Smooth muscle cell (in vitro differentiated cells): ENCODE measurements at regions not wholly inside any gene's neighbourhood (a gene's known extent, or its start where the extent isn't known, plus 50 kb on each side); places are given as distances from the start of the nearest gene placed in this dataset.

Source experiments
- DNase-seq: peaks from one replicate; lab custom pipeline; 2025; ENCODE audit not compliant: unreplicated experiment; lab: John Stamatoyannopoulos, UW
- H2AFZ ChIP-seq: fragments of 200-600 bp; sonication (generic); 2 replicates; pipeline ENCODE4 v1.6.0; 2016; ENCODE audit warnings: antibody characterized with exemption, low read depth, mild to moderate bottlenecking
- H3F3A ChIP-seq: fragments of 200-600 bp; sonication (generic); 2 replicates; pipeline ENCODE4 v1.6.0; 2017; ENCODE audit warnings: antibody characterized with exemption, low read depth
- H3K27ac ChIP-seq: fragments of 200-600 bp; sonication (generic); 2 replicates; pipeline ENCODE4 v1.5.1; 2016; ENCODE audit warnings: low read depth, mild to moderate bottlenecking
- H3K27me3 ChIP-seq: fragments of 200-600 bp; sonication (generic); 2 replicates; pipeline ENCODE4 v1.6.1; 2016; ENCODE audit warnings: low read depth, mild to moderate bottlenecking
- H3K36me3 ChIP-seq: fragments of 200-600 bp; sonication (generic); 2 replicates; pipeline ENCODE4 v1.5.1; 2016; ENCODE audit warnings: low read depth
- H3K4me1 ChIP-seq: fragments of 200-600 bp; sonication (generic); 2 replicates; pipeline ENCODE4 v1.5.1; 2016; ENCODE audit warnings: low read depth
- H3K4me2 ChIP-seq: fragments of 200-600 bp; sonication (generic); 2 replicates; pipeline ENCODE4 v1.6.0; 2016; ENCODE audit warnings: mild to moderate bottlenecking
- H3K4me3 ChIP-seq: fragments of 200-600 bp; sonication (generic); 2 replicates; pipeline ENCODE4 v1.5.1; 2016; ENCODE audit warnings: mild to moderate bottlenecking
- H3K79me2 ChIP-seq: fragments of 200-600 bp; sonication (generic); 2 replicates; pipeline ENCODE4 v1.6.0; 2016; ENCODE audit warnings: low read depth, mild to moderate bottlenecking
- H3K9ac ChIP-seq: fragments of 200-600 bp; sonication (generic); 2 replicates; pipeline ENCODE4 v1.6.0; 2016; ENCODE audit warnings: low read depth
- H3K9me3 ChIP-seq: fragments of 200-600 bp; sonication (generic); replicated peaks from 2 replicates; pipeline ENCODE4 v1.5.1; 2016; ENCODE audit warnings: low read depth
- H4K20me1 ChIP-seq: fragments of 200-600 bp; sonication (generic); 2 replicates; pipeline ENCODE4 v1.6.0; 2016; ENCODE audit warnings: low read depth
- CTCF ChIP-seq: fragments of 200-600 bp; sonication (generic); IDR thresholded peaks from 2 replicates; pipeline ENCODE4 v1.5.1; 2017; ENCODE audit warnings: borderline replicate concordance, mild to moderate bottlenecking, antibody characterized with exemption; ENCODE audit not compliant: insufficient read depth, poor library complexity, severe bottlenecking
- WGBS: methylation state at CpG from one replicate; pipeline ENCODE4 v1.1.7; 2016; ENCODE audit warnings: low lambda C conversion rate; 5-methylcytosine and 5-hydroxymethylcytosine counted together

DNA sequence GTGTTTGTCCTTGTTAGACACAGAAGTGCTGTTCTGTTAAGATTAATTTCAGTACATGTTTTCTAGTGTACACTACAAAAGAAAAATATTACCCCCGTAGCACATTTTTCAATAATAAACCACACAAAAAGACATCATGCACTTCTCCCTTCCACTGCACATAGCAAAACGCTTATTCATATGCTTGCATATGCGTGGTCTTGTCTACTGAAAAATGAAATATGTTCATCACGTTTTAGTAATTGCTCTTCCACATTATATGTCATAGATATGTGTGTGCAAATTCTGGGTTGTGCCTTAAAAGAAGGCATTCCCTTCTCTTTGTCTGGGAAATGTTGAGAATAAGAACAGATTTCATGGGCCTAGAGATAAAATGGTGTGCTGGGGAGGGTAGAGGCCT is 353.9 kb downstream of the NSUN3 start:
- Histone ChIP-seq H3K36me3 (no peaks in the 10 kb centered on the region), H3K4me2 (no peak overlapping the region), H3K4me3 (no peak overlapping the region), H3K9ac (no peak overlapping the region), H3K27ac (no peak overlapping the region), H2AFZ (no peak overlapping the region), H3F3A (no peaks in the 10 kb centered on the region), H3K9me3 (no peaks in the 10 kb centered on the region), H4K20me1 (no peaks in the 10 kb centered on the region), H3K27me3 (no peaks in the 10 kb centered on the region), H3K79me2 (no peaks in the 10 kb centered on the region), H3K4me1 (peaks cover 3% of the 10 kb centered on the region)
- DNase-seq = no peak
- 84% methylated on average over 4 of the region's 4 CpGs for WGBS
- no peak for TF ChIP-seq CTCF

DNA sequence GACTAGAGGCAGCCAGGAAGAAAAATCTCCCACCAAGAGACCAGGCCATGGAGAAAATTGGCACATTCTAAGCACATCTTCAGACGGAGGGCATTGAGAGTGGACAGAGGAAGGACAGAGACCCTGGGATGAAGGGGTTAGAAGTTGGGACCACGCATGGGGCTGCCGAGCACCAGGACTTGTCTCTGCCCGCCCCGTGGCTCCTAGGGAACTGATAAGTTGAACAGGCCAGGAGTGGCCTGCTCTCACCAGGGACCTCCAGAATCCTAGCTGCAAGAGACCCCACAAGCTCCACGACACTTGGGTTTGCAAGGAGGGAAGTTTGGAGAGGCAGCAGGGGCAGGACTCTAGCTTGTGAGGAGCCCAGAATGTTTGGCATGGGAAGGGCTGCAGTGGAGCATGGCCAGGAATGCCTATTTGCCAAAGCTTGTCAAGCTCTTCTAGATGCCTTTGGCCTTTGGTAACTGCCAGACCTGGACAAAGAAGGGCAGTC is 355.1 kb downstream of the NSUN3 start:
- DNase-seq = no peak
- H3K27me3 ChIP-seq = no peaks in the 10 kb centered on the region
- H3K4me3 ChIP-seq = no peak overlapping the region
- H3K36me3 ChIP-seq = no peaks in the 10 kb centered on the region
- H3K4me2 ChIP-seq = no peak overlapping the region
- H3K9me3 ChIP-seq = no peaks in the 10 kb centered on the region
- H3K79me2 ChIP-seq = no peaks in the 10 kb centered on the region
- peaks cover 3% of the 10 kb centered on the region for H3K4me1 ChIP-seq
- H4K20me1 ChIP-seq = no peaks in the 10 kb centered on the region
- 97% methylated on average over 6 of the region's 6 CpGs for WGBS
- H3K27ac ChIP-seq = no peak overlapping the region
- H2AFZ ChIP-seq = no peak overlapping the region
- TF ChIP-seq CTCF = no peak
- no peaks in the 10 kb centered on the region for H3F3A ChIP-seq
- no peak overlapping the region for H3K9ac ChIP-seq

GRCh38 chr3:94420931-94421330 is 358.1 kb downstream of the NSUN3 start:
- H3K9me3 ChIP-seq = no peaks in the 10 kb centered on the region
- no peak overlapping the region for H3K9ac ChIP-seq
- no peaks in the 10 kb centered on the region for H3F3A ChIP-seq
- DNase-seq = no peak
- H2AFZ ChIP-seq = no peak overlapping the region
- no peak overlapping the region for H3K27ac ChIP-seq
- no peaks in the 10 kb centered on the region for H4K20me1 ChIP-seq
- no peak overlapping the region for H3K4me3 ChIP-seq
- H3K79me2 ChIP-seq = no peaks in the 10 kb centered on the region
- H3K36me3 ChIP-seq = no peaks in the 10 kb centered on the region
- no peak overlapping the region for H3K4me2 ChIP-seq
- TF ChIP-seq CTCF = no peak
- H3K27me3 ChIP-seq = no peaks in the 10 kb centered on the region
- no peaks in the 10 kb centered on the region for H3K4me1 ChIP-seq
- 89% methylated on average over 1 of the region's 1 CpG for WGBS

DNA sequence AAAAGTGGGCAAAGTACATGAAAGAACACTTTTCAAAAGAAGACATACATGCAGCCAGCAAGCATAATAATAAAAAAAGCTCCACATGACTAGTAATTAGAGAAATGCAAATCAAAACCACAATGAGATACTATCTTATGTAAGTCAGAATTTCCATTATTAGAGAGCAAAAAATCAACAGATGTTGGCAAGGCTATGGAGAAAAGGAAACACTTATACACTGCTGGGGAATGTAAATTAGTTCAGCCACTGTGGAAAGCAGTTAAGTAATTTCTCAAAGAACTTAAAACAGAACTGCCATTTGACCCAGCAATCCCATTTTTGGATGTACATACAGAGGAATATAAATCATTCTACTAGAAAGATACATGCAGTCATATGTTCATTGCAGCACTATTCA is 360.7 kb downstream of the NSUN3 start:
- Histone ChIP-seq H2AFZ (no peak overlapping the region), H3K27me3 (no peaks in the 10 kb centered on the region), H3K9ac (no peak overlapping the region), H3K27ac (no peak overlapping the region), H3K36me3 (no peaks in the 10 kb centered on the region), H4K20me1 (no peaks in the 10 kb centered on the region), H3K9me3 (no peaks in the 10 kb centered on the region), H3K4me1 (no peaks in the 10 kb centered on the region), H3F3A (no peaks in the 10 kb centered on the region), H3K79me2 (no peaks in the 10 kb centered on the region), H3K4me3 (no peak overlapping the region), H3K4me2 (no peak overlapping the region)
- DNase-seq = no peak
- no peak for TF ChIP-seq CTCF
